ELR (cell line): ENCODE measurements at regions not wholly inside any gene's neighbourhood (a gene's known extent, or its start where the extent isn't known, plus 50 kb on each side); places are given as distances from the start of the nearest gene placed in this dataset.
A peak's percentile ranks its signal among the peaks of the same experiment; 100 is the strongest.

Experiments
- DNase-seq: peaks from one replicate; pipeline ENCODE4 v3.0.0-alpha.2; 2015; ENCODE audit warnings: low read depth

GRCh38 chr15:38696109-38696727, 131.6 kb upstream of the RASGRP1 start:
- DNase-seq: peak; percentile 56

GRCh38 chr15:38696790-38697495, 132.3 kb upstream of the RASGRP1 start:
- no peak for DNase-seq

DNA sequence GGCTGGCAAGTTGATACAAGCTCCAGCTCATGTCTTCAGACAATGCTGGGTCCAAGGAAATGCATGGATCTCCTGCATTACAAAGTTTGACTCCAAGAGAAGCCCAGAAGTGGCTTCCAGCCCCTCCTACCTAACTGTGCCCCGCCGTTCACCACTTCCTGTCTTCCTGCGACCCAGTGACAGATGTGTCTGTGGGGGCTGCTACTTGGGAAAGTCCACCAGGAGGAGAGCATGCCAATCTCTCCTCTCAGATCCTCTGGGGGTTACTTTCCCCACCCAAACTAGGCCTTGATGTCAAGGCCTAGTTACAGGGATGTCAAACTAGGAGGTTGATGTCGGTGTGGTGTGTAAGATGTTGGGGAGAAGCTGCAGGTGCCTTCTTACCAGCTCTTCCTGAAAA, 133.6 kb upstream of the RASGRP1 start:
- DNase-seq: no peak

DNA sequence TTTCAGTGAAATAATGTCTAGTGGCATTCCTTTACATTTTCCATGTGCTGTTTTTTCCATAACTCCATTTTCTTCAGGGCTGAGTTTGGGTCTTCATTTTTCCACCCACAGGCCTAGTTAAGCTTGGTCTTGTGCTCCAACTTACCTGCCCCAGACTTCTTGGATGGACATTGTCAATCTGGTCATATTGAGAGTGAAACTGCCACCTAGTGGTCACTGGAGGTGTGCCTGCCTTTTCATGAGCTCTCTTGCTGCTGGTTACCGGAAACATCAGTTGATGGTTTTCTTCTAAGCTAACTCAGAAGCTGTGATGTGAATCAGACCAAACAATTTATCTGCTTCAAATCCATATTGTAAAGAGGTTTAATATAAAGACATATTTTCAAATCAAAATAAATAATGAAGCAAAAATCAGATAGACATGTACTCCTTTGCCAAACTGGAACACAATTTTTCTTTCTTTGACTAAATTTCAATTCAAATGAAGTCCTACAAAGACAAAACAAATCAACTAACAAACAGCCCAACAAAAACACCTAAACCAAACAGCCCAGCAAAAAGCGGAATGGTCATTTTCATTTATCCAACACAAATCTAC, 135.1 kb upstream of the RASGRP1 start:
- DNase-seq: peak; percentile 68

DNA sequence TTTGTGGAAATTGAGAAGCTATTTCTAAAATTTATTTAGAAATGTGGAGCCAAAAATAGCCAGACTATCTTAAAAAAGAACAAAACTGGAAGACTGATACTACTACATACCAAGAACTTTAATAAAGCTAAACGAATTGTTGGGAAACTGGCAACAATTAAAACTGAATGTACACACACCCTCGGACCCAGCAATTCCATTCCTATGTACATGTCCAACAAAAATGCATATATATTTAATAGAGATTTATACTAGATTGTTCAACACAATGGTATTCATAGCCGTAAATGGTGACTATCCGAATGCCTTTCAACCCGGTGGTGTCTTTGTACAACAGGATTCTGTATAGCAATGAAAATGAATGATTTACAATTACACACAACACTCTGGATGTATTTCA, 136.5 kb upstream of the RASGRP1 start:
- no peak for DNase-seq

DNA sequence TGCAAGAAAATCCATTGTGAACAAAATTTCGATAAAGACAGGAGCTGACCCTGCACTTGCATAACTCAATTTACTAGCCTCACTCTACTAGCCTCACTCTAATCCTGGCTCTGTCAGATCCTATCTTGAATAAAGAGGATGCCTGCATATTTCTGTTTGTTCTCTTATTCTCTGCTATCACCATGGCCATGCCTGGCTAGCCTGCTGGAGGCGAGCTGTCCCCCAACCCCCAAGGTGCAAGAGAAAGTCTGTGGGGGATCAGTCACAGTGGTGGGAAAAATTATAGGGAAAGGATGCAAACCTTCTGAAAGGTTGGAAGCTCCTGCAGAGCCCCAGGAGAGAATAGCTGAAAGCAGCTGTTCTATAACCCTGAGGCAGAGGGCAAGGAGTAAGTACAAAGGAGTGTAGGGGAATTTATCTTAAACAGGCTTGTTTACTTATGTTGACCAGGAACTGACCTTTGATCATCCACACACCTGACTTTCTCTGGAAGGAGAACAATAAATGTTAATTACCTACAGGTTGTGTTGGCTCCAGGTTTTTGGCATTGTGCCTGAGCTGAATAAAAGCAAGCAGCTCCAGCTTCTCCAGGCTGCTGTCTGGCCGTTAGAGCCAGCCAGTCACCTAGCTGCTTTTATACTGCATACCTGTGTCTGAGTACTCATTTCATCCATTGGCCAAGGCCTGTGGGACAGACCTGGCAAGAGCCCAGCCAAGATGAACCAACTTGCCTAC, 137.7 kb upstream of the RASGRP1 start:
- no peak for DNase-seq

DNA sequence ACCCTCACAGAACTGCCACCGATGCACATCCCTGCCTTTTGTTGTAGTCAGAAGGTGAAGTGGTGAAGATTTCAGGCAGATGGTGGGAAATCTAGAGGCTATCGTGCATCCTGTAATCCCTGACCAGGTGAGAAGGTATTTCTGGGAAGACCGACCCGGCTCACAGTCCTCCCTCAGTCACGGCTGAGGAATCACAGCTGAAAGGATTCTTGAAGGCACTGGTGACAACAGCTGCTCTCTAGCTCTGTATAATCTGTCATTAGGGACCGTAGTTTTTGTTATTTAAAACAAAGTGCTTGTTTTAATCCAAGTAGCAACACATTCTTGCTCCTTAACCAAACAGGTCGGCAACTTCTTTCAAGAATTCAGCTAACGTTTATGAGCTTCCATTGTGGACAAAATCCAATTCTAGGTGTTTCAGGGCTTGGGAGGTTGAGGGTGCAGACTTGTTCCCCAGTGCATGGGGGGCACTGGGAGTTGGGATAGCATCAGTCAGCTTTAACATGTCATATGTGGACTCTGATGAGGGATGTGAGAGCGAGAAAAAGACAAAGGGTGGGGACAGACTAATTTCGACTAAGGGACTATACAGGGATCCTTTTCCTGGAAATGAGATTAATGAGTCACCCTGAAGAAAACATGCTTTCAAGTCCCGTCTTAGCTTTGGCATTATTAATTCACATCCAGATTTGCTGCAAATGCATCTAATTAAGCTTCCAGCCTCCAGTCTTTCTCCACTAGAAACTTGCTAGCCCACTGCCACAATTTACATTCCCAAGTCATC, 141.0 kb upstream of the RASGRP1 start:
- peak; percentile 6 for DNase-seq

DNA sequence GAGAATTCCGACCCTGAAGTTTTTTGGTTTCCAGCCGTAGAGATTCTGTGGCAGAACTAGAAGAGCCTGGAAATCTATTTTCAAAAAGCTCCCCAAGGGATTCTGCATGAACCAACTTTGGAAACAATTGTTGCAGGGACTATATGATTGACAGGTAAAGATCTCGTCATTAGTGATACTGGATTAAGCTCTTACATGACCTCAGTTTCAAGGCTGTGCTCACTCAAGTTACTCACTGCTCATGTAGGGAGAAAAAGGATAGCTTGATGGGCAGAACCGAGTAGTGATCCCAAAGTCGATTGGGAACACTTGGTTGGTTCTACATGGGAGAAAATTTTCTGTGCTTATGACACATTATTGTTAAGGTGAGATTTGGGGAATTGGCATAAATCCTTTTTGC, 142.3 kb upstream of the RASGRP1 start:
- peak; percentile 30 for DNase-seq

DNA sequence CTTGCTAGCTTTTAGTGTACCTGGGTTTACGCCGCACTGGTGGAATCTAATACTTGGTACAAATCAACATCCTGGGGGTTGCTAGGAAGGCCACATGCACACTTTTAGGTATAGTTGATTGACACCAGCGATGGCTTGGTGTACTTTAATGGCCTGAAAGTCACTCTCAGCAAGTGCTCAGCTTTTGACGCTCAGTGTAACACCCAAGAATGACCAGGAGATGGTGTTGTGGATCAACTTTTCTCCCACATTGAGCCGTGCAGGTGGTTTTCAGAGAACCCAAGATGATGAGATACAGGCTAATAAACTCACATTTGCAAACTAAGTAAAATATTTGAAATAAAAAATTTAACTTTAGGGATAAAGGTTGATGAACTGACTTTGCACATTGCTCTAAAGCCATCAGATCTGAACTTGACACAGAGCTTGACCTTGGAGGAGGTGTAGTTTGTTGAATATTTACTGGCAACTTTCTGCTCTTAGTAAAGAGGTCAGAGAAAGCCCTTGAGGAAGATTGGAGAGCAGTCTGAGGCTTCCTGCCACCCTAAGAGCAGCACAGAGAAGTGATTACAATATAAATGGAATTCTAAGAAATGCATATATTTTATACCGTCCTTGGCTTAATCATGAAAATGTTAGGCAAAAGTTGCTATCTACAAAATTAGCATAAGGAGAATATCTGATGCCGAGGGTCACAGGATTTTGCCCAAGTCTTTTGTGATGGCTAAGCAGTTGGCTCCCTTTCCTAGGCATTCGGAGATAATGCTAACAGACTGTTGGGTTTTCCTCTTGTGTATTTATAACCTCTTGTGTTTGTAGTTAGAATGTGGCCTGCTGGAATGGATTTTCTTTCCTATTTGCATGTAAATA, 143.4 kb upstream of the RASGRP1 start:
- peak; percentile 68 for DNase-seq

DNA sequence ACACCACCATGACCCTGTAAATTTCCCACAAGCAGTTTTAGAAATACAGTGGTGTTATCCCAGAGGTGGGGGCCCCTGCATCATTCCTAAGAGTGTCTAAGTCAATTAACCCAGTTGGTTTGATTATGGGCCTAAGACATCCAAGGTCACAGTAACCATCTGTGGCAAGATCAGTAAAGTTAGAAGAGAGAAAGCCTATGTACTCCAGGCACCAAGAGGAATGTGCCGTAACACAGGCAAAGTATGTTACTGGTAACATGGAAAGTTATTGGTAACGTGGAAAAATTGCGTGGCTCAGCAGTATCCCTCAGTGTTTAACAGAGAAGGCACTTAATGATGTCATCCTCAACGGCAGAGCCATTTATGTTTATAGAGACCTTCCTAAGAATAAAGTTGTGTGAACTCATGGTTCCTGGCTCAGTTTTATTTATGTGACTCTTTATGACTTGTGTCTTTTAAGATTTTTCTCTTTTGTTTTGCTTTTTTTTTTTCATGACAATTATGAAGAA, 144.1 kb upstream of the RASGRP1 start:
- peak; percentile 17 for DNase-seq

GRCh38 chr15:38709196-38709595, 144.6 kb upstream of the RASGRP1 start:
- no peak for DNase-seq

- DNase-seq: peak; percentile 86
Measured at GRCh38 chr15:38714309-38715072, 149.9 kb upstream of the RASGRP1 start.

GRCh38 chr15:38720893-38721567, 156.4 kb upstream of the RASGRP1 start:
- DNase-seq: no peak

DNA sequence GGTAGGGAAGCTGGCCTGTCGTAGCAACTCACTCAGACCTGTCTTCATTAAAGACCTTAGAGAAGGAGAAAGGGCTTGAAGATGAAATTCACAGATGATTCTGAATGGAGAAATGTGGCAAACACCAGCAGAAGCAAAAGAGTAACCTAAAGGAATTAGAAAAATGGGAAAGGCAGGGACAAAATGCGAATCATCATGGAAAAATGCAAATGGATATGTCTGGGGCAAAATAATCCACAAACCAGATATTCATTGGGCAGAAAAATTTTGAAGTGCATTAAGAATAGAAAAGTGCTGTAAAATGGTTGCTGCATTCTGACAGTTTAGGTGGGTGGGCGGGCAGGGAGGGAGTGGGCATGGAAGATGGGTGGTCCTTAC, 156.9 kb upstream of the RASGRP1 start:
- DNase-seq: no peak

- no peak for DNase-seq
Measured at GRCh38 chr15:38722236-38722635, 157.6 kb upstream of the RASGRP1 start.

DNA sequence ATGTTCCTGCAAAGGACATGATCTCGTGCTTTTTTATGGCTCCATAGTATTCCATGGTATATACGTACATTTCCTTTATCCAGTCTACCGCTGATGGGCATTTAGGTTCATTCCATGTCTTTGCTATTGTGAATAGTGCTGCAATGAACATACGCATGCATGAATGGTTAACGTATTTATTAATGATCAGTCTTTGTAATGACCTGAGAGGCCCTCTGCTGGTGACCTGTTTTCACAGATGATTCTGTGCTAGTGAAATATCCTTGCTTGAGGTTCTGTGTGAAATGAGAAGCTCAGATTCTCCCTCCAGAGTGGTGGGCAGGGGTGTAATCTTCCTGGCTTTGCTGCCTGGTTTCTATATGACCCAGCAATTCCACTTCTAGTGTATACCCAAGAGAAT, 160.2 kb upstream of the RASGRP1 start:
- no peak for DNase-seq

DNA sequence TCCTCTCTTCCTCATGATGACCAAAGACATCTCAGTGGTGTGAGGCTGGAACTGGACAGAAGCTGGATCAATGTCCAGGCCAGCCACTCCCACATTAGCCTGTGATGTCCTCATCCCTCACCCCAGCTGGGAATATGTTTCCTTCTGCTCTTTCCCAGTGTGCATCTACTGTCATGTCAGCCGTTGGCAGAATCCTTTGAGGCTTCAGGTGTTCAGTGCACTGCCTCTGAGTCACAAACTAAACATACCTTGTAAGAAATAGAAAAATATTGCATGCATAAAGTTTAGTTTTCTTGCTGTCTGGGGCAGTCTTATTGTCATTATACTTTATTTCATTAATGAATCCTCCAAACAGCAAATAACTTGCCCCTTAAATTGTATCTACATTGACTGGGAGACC, 161.6 kb upstream of the RASGRP1 start:
- DNase-seq: no peak

DNA sequence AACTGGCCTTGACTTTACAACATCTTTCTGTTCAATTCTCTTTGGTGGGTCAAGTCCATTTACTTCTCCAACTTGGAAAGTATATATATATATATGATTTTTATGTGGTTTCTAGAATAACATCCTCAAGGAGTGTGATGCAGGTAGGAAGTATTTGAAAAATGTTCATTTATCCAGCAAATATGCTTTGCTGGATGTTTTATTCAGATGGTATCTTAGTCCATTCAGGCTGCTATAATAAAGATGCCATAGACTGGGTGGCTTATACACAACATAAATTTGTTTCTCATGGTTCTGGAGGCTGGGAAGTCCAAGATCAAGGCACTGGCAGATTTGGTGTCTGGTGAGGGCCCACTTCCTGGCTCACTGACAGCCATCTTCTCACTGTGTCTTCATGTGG, 168.7 kb upstream of the RASGRP1 start:
- peak; percentile 24 for DNase-seq

GRCh38 chr15:38740206-38740605, 175.6 kb upstream of the RASGRP1 start:
- DNase-seq: no peak

DNA sequence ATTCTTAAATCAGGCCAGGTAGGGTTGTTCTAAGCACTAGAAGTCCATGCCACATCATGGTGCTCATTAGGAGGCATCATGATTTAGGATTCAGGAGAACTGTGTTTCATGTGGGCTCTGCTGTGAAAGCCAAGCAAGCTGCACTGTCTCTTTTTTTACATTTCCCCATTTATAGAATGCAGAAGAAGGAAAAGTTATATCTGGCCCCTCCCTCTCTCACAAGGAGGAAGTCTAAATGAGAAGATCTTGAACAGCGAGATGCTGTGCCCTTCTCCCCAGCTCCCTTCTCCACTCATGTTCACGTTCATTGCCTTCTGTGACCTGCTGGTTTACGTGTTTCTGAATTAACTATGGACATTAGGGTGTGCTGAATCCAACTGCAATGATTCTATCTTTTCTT, 178.5 kb upstream of the RASGRP1 start:
- DNase-seq: no peak
